ENCODE measurements at regions not wholly inside any gene's neighbourhood (a gene's known extent, or its start where the extent isn't known, plus 50 kb on each side); places are given as distances from the start of the nearest gene placed in this dataset.
A peak's percentile ranks its signal among the peaks of the same experiment; 100 is the strongest.

- WGBS = 85% methylated on average over 3 of the region's 3 CpGs
- intact Hi-C loops (cut with DNase I) = no loop called here
- Histone ChIP-seq H3K36me3 (no peaks in the 10 kb centered on the region), H3K27ac (replicated peaks in 1 of 4) (no peak overlapping the region), H3K4me3 (no peak overlapping the region), H3K4me1 (no peaks in the 10 kb centered on the region), H3K27me3 (no peaks in the 10 kb centered on the region), H3K9me3 (no peaks in the 10 kb centered on the region)
- TF ChIP-seq POLR2AphosphoS5 (IDR thresholded peaks at IDR 0.05) (no peak), POLR2A (IDR thresholded peaks at IDR 0.05; ENCODE audit: low read depth) (no peak)
- no peak for DNase-seq (ENCODE audit: extremely low spot score)
These were observed 1390.5 kb downstream of the EFNB2 start for GRCh38 chr13:105144936-105145335.

GRCh38 chr13:105144020-105144419 lies 1391.4 kb downstream of the EFNB2 start:
- Histone ChIP-seq H3K27me3 (no peaks in the 10 kb centered on the region), H3K4me3 (no peak overlapping the region), H3K9me3 (no peaks in the 10 kb centered on the region), H3K36me3 (no peaks in the 10 kb centered on the region), H3K27ac (replicated peaks in 1 of 4) (no peak overlapping the region), H3K4me1 (no peaks in the 10 kb centered on the region)
- 90% methylated on average over 3 of the region's 3 CpGs for WGBS
- DNase-seq (ENCODE audit: extremely low spot score) = no peak
- intact Hi-C loops (cut with DNase I) = no loop called here
- TF ChIP-seq POLR2A (IDR thresholded peaks at IDR 0.05; ENCODE audit: low read depth) (no peak), POLR2AphosphoS5 (IDR thresholded peaks at IDR 0.05) (no peak)

- intact Hi-C loops (cut with DNase I) = no loop called here
- no peak for DNase-seq (ENCODE audit: extremely low spot score)
- no peaks in the 10 kb centered on the region for H3K27me3 ChIP-seq
- no peaks in the 10 kb centered on the region for H3K36me3 ChIP-seq
- TF ChIP-seq POLR2A (IDR thresholded peaks at IDR 0.05; ENCODE audit: low read depth) (no peak), POLR2AphosphoS5 (IDR thresholded peaks at IDR 0.05) (no peak), CTCF (IDR thresholded peaks at IDR 0.05) (no peak), EP300 (IDR thresholded peaks at IDR 0.05) (no peak)
- H3K4me3 ChIP-seq = no peak overlapping the region
- 54% methylated on average over 2 of the region's 2 CpGs for WGBS
- H3K27ac ChIP-seq (replicated peaks in 1 of 4) = no peak overlapping the region
- H3K9me3 ChIP-seq = no peaks in the 10 kb centered on the region
- H3K4me1 ChIP-seq = no peaks in the 10 kb centered on the region
These were observed 1392.9 kb downstream of the EFNB2 start for GRCh38 chr13:105142556-105142955.

- 63% methylated on average over 20 of the region's 20 CpGs for WGBS
- no peak for DNase-seq (ENCODE audit: extremely low spot score)
- H3K27ac ChIP-seq (replicated peaks in 1 of 4) = peak overlapping the region in 2 of 4 donors; percentile 47 to 56
These were observed 1395.8 kb downstream of the EFNB2 start for GRCh38 chr13:105139380-105140285.

GRCh38 chr13:105139048-105139379 lies 1396.4 kb downstream of the EFNB2 start:
- intact Hi-C loops (cut with DNase I) = no loop called here
- Histone ChIP-seq H3K36me3 (no peaks in the 10 kb centered on the region), H3K27ac (replicated peaks in 1 of 4) (no peak overlapping the region), H3K4me1 (no peaks in the 10 kb centered on the region), H3K9me3 (no peaks in the 10 kb centered on the region), H3K27me3 (no peaks in the 10 kb centered on the region), H3K4me3 (peak overlapping the region in 1 of 4 donors; percentile 41)
- 72% methylated on average over 3 of the region's 3 CpGs for WGBS
- DNase-seq (ENCODE audit: extremely low spot score) = no peak
- no peak for TF ChIP-seq EP300 (IDR thresholded peaks at IDR 0.05)
- no peak for TF ChIP-seq POLR2A (IDR thresholded peaks at IDR 0.05; ENCODE audit: low read depth)
- no peak for TF ChIP-seq POLR2AphosphoS5 (IDR thresholded peaks at IDR 0.05)
- no peak for TF ChIP-seq CTCF (IDR thresholded peaks at IDR 0.05)

More at GRCh38 chr13:105139380-105140285, 1395.8 kb downstream of the EFNB2 start:
- TF ChIP-seq EP300 (IDR thresholded peaks at IDR 0.05) = no peak
- TF ChIP-seq CTCF (IDR thresholded peaks at IDR 0.05) = no peak
- no peak for TF ChIP-seq POLR2A (IDR thresholded peaks at IDR 0.05; ENCODE audit: low read depth)
- TF ChIP-seq POLR2AphosphoS5 (IDR thresholded peaks at IDR 0.05) = no peak
- H3K4me3 ChIP-seq = peak overlapping the region; percentile 36 to 53 (median 40)
- H3K36me3 ChIP-seq = no peaks in the 10 kb centered on the region
- no peaks in the 10 kb centered on the region for H3K27me3 ChIP-seq
- H3K4me1 ChIP-seq = no peaks in the 10 kb centered on the region
- intact Hi-C loops (cut with DNase I) = no loop called here
- H3K9me3 ChIP-seq = no peaks in the 10 kb centered on the region

Data from esophagus muscularis mucosa (tissue), 4 donors.